Left renal cortex interstitium (tissue), 4 donors: ENCODE measurements at regions not wholly inside any gene's neighbourhood (a gene's known extent, or its start where the extent isn't known, plus 50 kb on each side); places are given as distances from the start of the nearest gene placed in this dataset.
"Not testable (repeated sequence)": the region's sequence is repeated elsewhere in the genome, so short reads cannot be mapped to it uniquely, and the experiment has no call there.

Experiments used
- DNase-seq, 4 donors: peaks; one replicate each; pipeline ENCODE4 v3.0.0-alpha.2; 2013; ENCODE audit warnings: low read depth in 4 of 4, low spot score in 2 of 4, missing footprints in 1 of 4

- no peak for DNase-seq
Observed at GRCh38 chr7:13727279-13727678, 262.2 kb downstream of the ETV1 start.

- DNase-seq, result no peak
Observed at GRCh38 chr7:13727751-13728150, 261.7 kb downstream of the ETV1 start.

GRCh38 chr7:13728430-13728829, 261.0 kb downstream of the ETV1 start:
- DNase-seq, result not testable (repeated sequence)

GRCh38 chr7:13731643-13732042, 257.8 kb downstream of the ETV1 start:
- no peak for DNase-seq

GRCh38 chr7:13737563-13737962, 251.9 kb downstream of the ETV1 start:
- DNase-seq, result no peak

GRCh38 chr7:13742126-13742525, 247.3 kb downstream of the ETV1 start:
- DNase-seq, result no peak

- DNase-seq, result peak in 1 of 4 donors; percentile 33
Observed at GRCh38 chr7:13742811-13743210, 246.7 kb downstream of the ETV1 start.

GRCh38 chr7:13743226-13743625, 246.2 kb downstream of the ETV1 start:
- no peak for DNase-seq

- DNase-seq, result no peak
Observed at GRCh38 chr7:13745530-13745929, 243.9 kb downstream of the ETV1 start.

GRCh38 chr7:13748998-13749397, 240.5 kb downstream of the ETV1 start:
- DNase-seq, result no peak

GRCh38 chr7:13749636-13750035, 239.8 kb downstream of the ETV1 start:
- no peak for DNase-seq

- DNase-seq, result no peak
Observed at GRCh38 chr7:13751766-13752165, 237.7 kb downstream of the ETV1 start.

GRCh38 chr7:13757841-13758240, 231.6 kb downstream of the ETV1 start:
- DNase-seq, result no peak

- not testable (repeated sequence) for DNase-seq
Observed at GRCh38 chr7:13765853-13766252, 223.6 kb downstream of the ETV1 start.

- DNase-seq, result no peak
Observed at GRCh38 chr7:13770305-13770704, 219.2 kb downstream of the ETV1 start.

- no peak for DNase-seq
Observed at GRCh38 chr7:13774976-13775375, 214.5 kb downstream of the ETV1 start.

GRCh38 chr7:13777242-13777641, 212.2 kb downstream of the ETV1 start:
- no peak for DNase-seq

- DNase-seq, result no peak
Observed at GRCh38 chr7:13778967-13779366, 210.5 kb downstream of the ETV1 start.

- DNase-seq, result no peak
Observed at GRCh38 chr7:13790611-13791010, 198.9 kb downstream of the ETV1 start.

GRCh38 chr7:13792208-13792607, 197.3 kb downstream of the ETV1 start:
- no peak for DNase-seq

- DNase-seq, result no peak
Observed at GRCh38 chr7:13793926-13794325, 195.5 kb downstream of the ETV1 start.

- no peak for DNase-seq
Observed at GRCh38 chr7:13794581-13794980, 194.9 kb downstream of the ETV1 start.

- no peak for DNase-seq
Observed at GRCh38 chr7:13797545-13797944, 191.9 kb downstream of the ETV1 start.
